A549 (cell line): ENCODE measurements at regions not wholly inside any gene's neighbourhood (a gene's known extent, or its start where the extent isn't known, plus 50 kb on each side); places are given as distances from the start of the nearest gene placed in this dataset.

Experiments used
- BHLHE40 ChIP-seq: IDR thresholded peaks from 2 replicates; pipeline ENCODE4 v1.6.1; 2012; ENCODE audit warnings: low read depth, low read length, inconsistent platforms
- MAFK ChIP-seq: fragments of 450-650 bp; IDR thresholded peaks from 2 replicates; pipeline ENCODE4 v1.6.1; 2014; ENCODE audit not compliant: partially characterized antibody
- NFE2L2 ChIP-seq: fragments of 150-350 bp; conservative IDR thresholded peaks from 2 replicates; pipeline ENCODE4 v1.6.1; 2014; ENCODE audit warnings: low read length
- NPAS2 ChIP-seq: fragments of 250-450 bp; sonication (Bioruptor Pico); IDR thresholded peaks from 2 replicates; pipeline ENCODE4 v1.8.0; 2022; ENCODE audit warnings: mild to moderate bottlenecking, moderate library complexity, borderline replicate concordance

DNA sequence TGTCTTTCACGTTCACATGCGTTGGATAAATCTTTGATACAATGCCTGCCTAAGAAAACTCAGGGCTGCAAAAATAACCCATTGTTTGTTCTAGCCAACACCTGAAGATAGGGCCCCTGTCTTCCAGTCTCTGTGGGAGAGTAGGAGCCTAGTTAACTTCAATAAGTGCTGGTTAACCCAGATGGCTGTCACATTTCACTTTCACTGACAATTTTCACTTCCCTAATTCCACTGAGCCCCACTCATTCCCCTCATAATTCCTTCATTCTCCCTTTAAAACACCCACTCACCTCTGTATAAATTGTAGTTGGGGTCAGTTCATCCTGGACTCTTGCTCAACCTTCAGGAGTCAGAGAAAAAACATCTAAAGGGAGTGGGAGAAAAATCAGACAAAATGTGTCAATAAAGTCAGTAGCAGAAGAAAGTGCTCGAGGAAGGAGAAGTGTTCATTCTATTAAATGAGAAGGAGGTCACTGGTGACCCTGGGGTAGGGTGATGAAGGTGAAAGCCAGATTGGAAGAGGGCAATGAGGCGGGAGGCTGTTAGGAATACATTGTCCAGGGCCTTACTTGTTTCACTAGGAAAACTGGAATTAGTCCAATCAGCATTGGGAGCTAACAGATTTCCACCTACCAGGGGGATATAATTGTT, 51.2 kb upstream of the ABI1 start (continued):
- TF ChIP-seq BHLHE40: no peak
- TF ChIP-seq MAFK: no peak
- TF ChIP-seq NPAS2 (CRISPR knock-in tag): no peak
- TF ChIP-seq NFE2L2: no peak
